ENCODE measurements at regions not wholly inside any gene's neighbourhood (a gene's known extent, or its start where the extent isn't known, plus 50 kb on each side); places are given as distances from the start of the nearest gene placed in this dataset.
A peak's percentile ranks its signal among the peaks of the same experiment; 100 is the strongest.

DNA sequence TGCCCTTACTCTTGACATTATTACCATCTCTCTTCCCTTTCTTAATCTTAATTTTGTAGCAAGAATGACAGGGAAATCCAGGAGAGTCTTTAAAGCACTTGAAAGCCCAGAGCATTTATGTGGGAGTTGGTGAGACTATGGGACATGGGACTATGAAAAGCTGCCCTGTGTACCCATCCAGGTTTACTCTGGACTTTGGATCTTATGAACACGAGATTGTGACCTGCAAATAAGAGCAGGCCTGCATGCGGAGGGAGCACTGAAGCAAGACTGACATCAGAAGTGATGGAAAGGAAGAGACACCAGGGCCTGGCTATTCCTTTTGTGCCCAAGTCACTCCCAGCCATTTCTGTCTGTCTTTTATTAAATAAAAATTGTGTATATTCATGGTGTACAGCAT, 209.6 kb downstream of the NUF2 start:
- no peaks in the 10 kb centered on the region for H3K4me1 ChIP-seq
- H3K4me3 ChIP-seq = no peak overlapping the region
- H3K27me3 ChIP-seq = no peaks in the 10 kb centered on the region
- no peak for DNase-seq
- no peaks in the 10 kb centered on the region for H3K36me3 ChIP-seq
- 25 to 60% (median 44%) methylated on average over 2 of the region's 2 CpGs for WGBS, 5 donors
- intact Hi-C loops (cut with DNase I; ENCODE audit: low total_unique reads) = loop anchor here (5.0 kb wide), 1 partner anchor 1541 kb away; no protein-coding TSS in a partner anchor
- TF ChIP-seq EP300 (IDR thresholded peaks at IDR 0.05) (no peak), POLR2AphosphoS5 (IDR thresholded peaks at IDR 0.05) (no peak), POLR2A (IDR thresholded peaks at IDR 0.05) (no peak)
- TF ChIP-seq, protein P1, sequence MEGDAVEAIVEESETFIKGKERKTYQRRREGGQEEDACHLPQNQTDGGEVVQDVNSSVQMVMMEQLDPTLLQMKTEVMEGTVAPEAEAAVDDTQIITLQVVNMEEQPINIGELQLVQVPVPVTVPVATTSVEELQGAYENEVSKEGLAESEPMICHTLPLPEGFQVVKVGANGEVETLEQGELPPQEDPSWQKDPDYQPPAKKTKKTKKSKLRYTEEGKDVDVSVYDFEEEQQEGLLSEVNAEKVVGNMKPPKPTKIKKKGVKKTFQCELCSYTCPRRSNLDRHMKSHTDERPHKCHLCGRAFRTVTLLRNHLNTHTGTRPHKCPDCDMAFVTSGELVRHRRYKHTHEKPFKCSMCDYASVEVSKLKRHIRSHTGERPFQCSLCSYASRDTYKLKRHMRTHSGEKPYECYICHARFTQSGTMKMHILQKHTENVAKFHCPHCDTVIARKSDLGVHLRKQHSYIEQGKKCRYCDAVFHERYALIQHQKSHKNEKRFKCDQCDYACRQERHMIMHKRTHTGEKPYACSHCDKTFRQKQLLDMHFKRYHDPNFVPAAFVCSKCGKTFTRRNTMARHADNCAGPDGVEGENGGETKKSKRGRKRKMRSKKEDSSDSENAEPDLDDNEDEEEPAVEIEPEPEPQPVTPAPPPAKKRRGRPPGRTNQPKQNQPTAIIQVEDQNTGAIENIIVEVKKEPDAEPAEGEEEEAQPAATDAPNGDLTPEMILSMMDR (IDR thresholded peaks at IDR 0.05) = no peak
- H3K27ac ChIP-seq = no peak overlapping the region
- H3K9me3 ChIP-seq = no peaks in the 10 kb centered on the region

DNA sequence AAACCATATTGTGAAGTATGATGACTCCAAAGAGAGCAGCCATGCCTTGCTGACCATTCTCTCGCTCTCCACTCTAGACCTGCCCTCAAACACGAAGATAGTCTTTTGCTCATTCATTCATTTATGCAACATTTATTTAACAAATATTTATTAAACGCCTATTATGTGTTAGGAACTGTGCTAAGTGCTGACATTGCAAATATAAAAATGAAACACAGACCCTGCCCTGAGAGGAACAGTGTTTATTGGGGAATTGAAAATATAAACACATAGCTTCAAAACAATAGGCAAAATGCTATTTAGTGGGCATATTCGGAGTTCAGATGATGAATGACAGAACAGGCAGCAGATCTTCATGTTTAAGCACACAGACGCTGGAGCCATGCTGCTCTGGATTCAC, 213.6 kb downstream of the NUF2 start:
- WGBS, 5 donors = 71 to 82% (median 74%) methylated on average over 5 of the region's 5 CpGs
- H3K36me3 ChIP-seq = no peaks in the 10 kb centered on the region
- H3K4me1 ChIP-seq = peaks cover 0 to 4% (median 0%) of the 10 kb centered on the region in 4 donors
- no peak overlapping the region for H3K27ac ChIP-seq
- no peak for DNase-seq
- TF ChIP-seq POLR2A (IDR thresholded peaks at IDR 0.05) (no peak), POLR2AphosphoS5 (IDR thresholded peaks at IDR 0.05) (no peak), EP300 (IDR thresholded peaks at IDR 0.05) (no peak)
- TF ChIP-seq, protein P1 (IDR thresholded peaks at IDR 0.05) = no peak
- H3K9me3 ChIP-seq = no peaks in the 10 kb centered on the region
- H3K27me3 ChIP-seq = no peaks in the 10 kb centered on the region
- intact Hi-C loops (cut with DNase I; ENCODE audit: low total_unique reads) = no loop called here
- no peak overlapping the region for H3K4me3 ChIP-seq

DNA sequence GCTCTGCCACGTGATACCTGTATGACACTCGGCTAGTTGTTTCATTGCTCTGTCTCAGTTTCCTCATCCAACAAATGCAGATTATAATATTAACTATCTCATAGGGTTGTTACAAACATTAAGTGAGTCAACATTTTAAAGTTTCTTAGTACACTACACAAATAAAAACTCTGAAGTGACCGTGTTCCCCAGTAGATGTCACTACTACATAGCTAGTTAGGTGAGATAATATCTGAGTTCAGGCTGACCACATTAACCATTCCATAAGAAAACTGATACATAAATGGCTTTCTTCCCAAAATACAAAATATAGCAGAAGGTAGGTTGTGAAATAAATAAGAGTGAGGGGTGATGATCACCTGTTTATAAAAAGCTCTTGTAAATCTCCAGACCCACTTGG, 214.1 kb downstream of the NUF2 start:
- Histone ChIP-seq H3K9me3 (no peaks in the 10 kb centered on the region), H3K27me3 (no peaks in the 10 kb centered on the region), H3K36me3 (no peaks in the 10 kb centered on the region), H3K27ac (no peak overlapping the region), H3K4me3 (no peak overlapping the region), H3K4me1 (peaks cover 0 to 4% (median 0%) of the 10 kb centered on the region in 4 donors)
- intact Hi-C loops (cut with DNase I; ENCODE audit: low total_unique reads) = no loop called here
- DNase-seq = peak in 1 of 2 donors; percentile 66
- no peak for TF ChIP-seq EP300 (IDR thresholded peaks at IDR 0.05)
- TF ChIP-seq, protein P1 (IDR thresholded peaks at IDR 0.05) = peak in 3 of 7 experiments; percentile 9 to 29 (median 18)
- TF ChIP-seq POLR2A (IDR thresholded peaks at IDR 0.05) = no peak
- WGBS, 5 donors = 40 to 66% (median 53%) methylated on average over 3 of the region's 3 CpGs

DNA sequence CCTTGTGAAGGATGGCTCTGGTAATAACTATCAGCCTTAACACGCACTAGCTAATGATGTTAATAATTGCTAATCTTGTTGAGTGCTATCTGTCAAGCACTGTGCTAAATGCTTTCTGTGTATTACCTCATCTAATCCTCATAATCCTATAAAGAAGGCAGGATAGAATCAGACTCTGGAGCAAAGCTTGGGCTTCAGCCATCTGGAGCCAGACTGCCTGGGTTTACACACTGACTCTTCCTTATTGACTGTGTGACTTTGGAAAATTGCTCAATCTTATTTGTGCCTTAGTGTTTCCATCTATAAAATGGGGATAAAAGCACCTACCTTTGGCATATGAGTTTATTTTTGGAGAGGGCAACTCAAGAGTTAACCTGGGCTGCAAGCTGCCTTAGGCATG, 216.1 kb downstream of the NUF2 start:
- 62 to 93% (median 73%) methylated on average over 1 of the region's 1 CpG for WGBS, 5 donors
- DNase-seq = peak in 1 of 2 donors; percentile 12
- intact Hi-C loops (cut with DNase I; ENCODE audit: low total_unique reads) = no loop called here
- Histone ChIP-seq H3K36me3 (no peaks in the 10 kb centered on the region), H3K27ac (no peak overlapping the region), H3K9me3 (no peaks in the 10 kb centered on the region), H3K4me3 (no peak overlapping the region), H3K4me1 (peaks cover 0 to 4% (median 0%) of the 10 kb centered on the region in 4 donors), H3K27me3 (no peaks in the 10 kb centered on the region)
- TF ChIP-seq POLR2AphosphoS5 (IDR thresholded peaks at IDR 0.05) (no peak), POLR2A (IDR thresholded peaks at IDR 0.05) (no peak), EP300 (IDR thresholded peaks at IDR 0.05) (no peak)
- TF ChIP-seq, protein P1 (IDR thresholded peaks at IDR 0.05) = no peak
